Ovary (tissue), 3 donors: ENCODE measurements at regions not wholly inside any gene's neighbourhood (a gene's known extent, or its start where the extent isn't known, plus 50 kb on each side); places are given as distances from the start of the nearest gene placed in this dataset.
"Not testable (repeated sequence)": the region's sequence is repeated elsewhere in the genome, so short reads cannot be mapped to it uniquely, and the experiment has no call there.

Experiments
- CTCF ChIP-seq, 3 donors: fragments of 450-650 bp in 2 of 3; fragments of 200-600 bp in 1 of 3; IDR thresholded peaks; one replicate each; pipeline versions ENCODE4 v1.5.1 to v1.8.0; 2016 to 2022; ENCODE audit warnings: antibody characterized with exemption in 3 of 3, mild to moderate bottlenecking in 1 of 3
- EP300 ChIP-seq: sonication (generic); formaldehyde crosslinking; IDR thresholded peaks from one replicate; pipeline ENCODE4 v1.6.1; 2017; ENCODE audit warnings: antibody characterized with exemption
- POLR2A ChIP-seq: fragments of 450-650 bp; IDR thresholded peaks from one replicate; pipeline ENCODE4 v1.6.1; 2017; ENCODE audit warnings: antibody characterized with exemption, mild to moderate bottlenecking, moderate library complexity
- donor health status: DM: no; HTN: no; CAD: no.

- TF ChIP-seq EP300; CTCF (IDR thresholded peaks at IDR 0.05); POLR2A: not testable (repeated sequence)
Observed at GRCh38 chr5:177856474-177856873, 73.8 kb upstream of the FAM153A start.
